ENCODE measurements at regions not wholly inside any gene's neighbourhood (a gene's known extent, or its start where the extent isn't known, plus 50 kb on each side); places are given as distances from the start of the nearest gene placed in this dataset.

DNA sequence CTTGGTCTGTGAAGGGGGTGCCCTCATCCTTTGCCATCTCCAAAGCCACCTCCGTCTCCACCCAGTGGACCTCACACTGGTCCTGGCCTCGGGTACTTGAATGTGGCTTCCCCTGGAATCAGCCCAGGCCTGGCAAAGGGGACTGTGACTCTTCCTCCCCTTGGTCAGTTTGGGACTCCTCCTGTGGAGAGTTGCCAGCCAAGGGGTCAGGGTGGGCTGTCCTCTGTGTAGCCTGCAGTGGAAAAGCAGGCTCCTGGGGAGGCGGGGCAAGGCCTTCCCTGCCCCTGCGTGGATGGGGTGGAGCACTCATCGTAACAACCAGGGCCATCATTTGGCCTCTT lies 59.8 kb downstream of the INHBB start:
- H2BK120ac ChIP-seq (ENCODE audit: low read depth, low read length, poor library complexity, severe bottlenecking), result no peak overlapping the region
- no peaks in the 10 kb centered on the region for H4K20me1 ChIP-seq (ENCODE audit: control insufficient read depth, insufficient read depth, insufficient read length)
- H3K4me2 ChIP-seq (ENCODE audit: insufficient read depth, insufficient read length, low read length), result no peak overlapping the region
- H3T11ph ChIP-seq (ENCODE audit: low read length), result no peak overlapping the region
- Mint-ChIP-seq H3K27me3 (ENCODE audit: low read depth) (peaks cover 40% of the 10 kb centered on the region), H3K9me3 (peaks cover 11 to 18% of the 10 kb centered on the region in 2 experiments; a peak in 4 of 5 replicates), H3K4me1 (no peaks in the 10 kb centered on the region; a peak in 2 of 4 replicates), H3K4me3 (no peak overlapping the region), H3K27ac (no peak overlapping the region), H3K36me3 (ENCODE audit: insufficient read depth in 1 of 3, low read depth in 3 of 3) (no peaks in the 10 kb centered on the region)
- no peak overlapping the region for H3K9ac ChIP-seq (ENCODE audit: extremely low read depth, insufficient read length, low read length)
- no peak overlapping the region for H2BK12ac ChIP-seq (ENCODE audit: insufficient read length, low read depth, low read length)
- H4K91ac ChIP-seq (ENCODE audit: insufficient read length, low read depth, low read length), result no peak overlapping the region
- peaks cover 5% of the 10 kb centered on the region for H3K9me3 ChIP-seq (ENCODE audit: control insufficient read depth, low read depth, low read length)
- H3K27me3 ChIP-seq (ENCODE audit: insufficient read depth, low read length), result no peaks in the 10 kb centered on the region
- no peaks in the 10 kb centered on the region for H3K23me2 ChIP-seq (ENCODE audit: insufficient read length, low read depth, low read length, poor library complexity, severe bottlenecking)
- H2BK20ac ChIP-seq (ENCODE audit: low read depth, low read length, poor library complexity, severe bottlenecking), result no peak overlapping the region
- H3K79me2 ChIP-seq (ENCODE audit: insufficient read depth, low read length), result no peaks in the 10 kb centered on the region
- no peaks in the 10 kb centered on the region for H3K79me1 ChIP-seq (ENCODE audit: insufficient read depth, low read depth, low read length, poor library complexity, severe bottlenecking)
- no CpG with 5 or more reads among the region's 5 CpGs for WGBS (ENCODE audit: extremely low coverage, insufficient read length, low lambda C conversion rate)
- H2BK5ac ChIP-seq (ENCODE audit: insufficient read length, low read length), result no peak overlapping the region
- H2AFZ ChIP-seq (ENCODE audit: low read length), result no peak overlapping the region
- no peak overlapping the region for H3K4ac ChIP-seq (ENCODE audit: low read depth, low read length)
- H3K18ac ChIP-seq (ENCODE audit: insufficient read length, low read depth, low read length), result no peak overlapping the region
- H4K8ac ChIP-seq (replicated peaks; ENCODE audit: insufficient read length, low read depth, low read length), result no peak overlapping the region
- H3K27ac ChIP-seq (ENCODE audit: insufficient read length, low read depth, low read length), result no peak overlapping the region
- DNase-seq, result no peak
- no peaks in the 10 kb centered on the region for H3K4me1 ChIP-seq (ENCODE audit: insufficient read depth, low read length)
- no peak overlapping the region for H4K5ac ChIP-seq (ENCODE audit: insufficient read length, low read depth, low read length)
- H2AK5ac ChIP-seq (ENCODE audit: insufficient read length, low read length), result no peak overlapping the region
- H3K56ac ChIP-seq (ENCODE audit: insufficient read length, low read depth, low read length), result no peak overlapping the region
- H2BK15ac ChIP-seq (ENCODE audit: low read depth, low read length), result no peak overlapping the region
- H3K14ac ChIP-seq (ENCODE audit: insufficient read depth, low read length), result no peak overlapping the region; the same call in 1 of the 2 replicates
- TF ChIP-seq, protein P1, sequence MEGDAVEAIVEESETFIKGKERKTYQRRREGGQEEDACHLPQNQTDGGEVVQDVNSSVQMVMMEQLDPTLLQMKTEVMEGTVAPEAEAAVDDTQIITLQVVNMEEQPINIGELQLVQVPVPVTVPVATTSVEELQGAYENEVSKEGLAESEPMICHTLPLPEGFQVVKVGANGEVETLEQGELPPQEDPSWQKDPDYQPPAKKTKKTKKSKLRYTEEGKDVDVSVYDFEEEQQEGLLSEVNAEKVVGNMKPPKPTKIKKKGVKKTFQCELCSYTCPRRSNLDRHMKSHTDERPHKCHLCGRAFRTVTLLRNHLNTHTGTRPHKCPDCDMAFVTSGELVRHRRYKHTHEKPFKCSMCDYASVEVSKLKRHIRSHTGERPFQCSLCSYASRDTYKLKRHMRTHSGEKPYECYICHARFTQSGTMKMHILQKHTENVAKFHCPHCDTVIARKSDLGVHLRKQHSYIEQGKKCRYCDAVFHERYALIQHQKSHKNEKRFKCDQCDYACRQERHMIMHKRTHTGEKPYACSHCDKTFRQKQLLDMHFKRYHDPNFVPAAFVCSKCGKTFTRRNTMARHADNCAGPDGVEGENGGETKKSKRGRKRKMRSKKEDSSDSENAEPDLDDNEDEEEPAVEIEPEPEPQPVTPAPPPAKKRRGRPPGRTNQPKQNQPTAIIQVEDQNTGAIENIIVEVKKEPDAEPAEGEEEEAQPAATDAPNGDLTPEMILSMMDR (conservative IDR thresholded peaks at IDR 0.05), result no peak
- H3K23ac ChIP-seq (ENCODE audit: insufficient read length, low read depth, low read length), result no peak overlapping the region

Data from H9 (cell line).